Gastrocnemius medialis (tissue), 4 donors: ENCODE measurements at regions not wholly inside any gene's neighbourhood (a gene's known extent, or its start where the extent isn't known, plus 50 kb on each side); places are given as distances from the start of the nearest gene placed in this dataset.

ENCODE experiments used
- POLR2A ChIP-seq, 2 donors: fragments of 450-650 bp; IDR thresholded peaks; one replicate each; pipeline ENCODE4 v1.6.1; 2017; ENCODE audit warnings: antibody characterized with exemption in 2 of 2, mild to moderate bottlenecking in 2 of 2, moderate library complexity in 2 of 2
- TF ChIP-seq, protein P1 (sequence below), 5 experiments: fragments of 450-650 bp in 3 of 5; fragments of 200-600 bp in 2 of 5; sonication (generic) in 2 of 5; IDR thresholded peaks in 4 of 5; conservative IDR thresholded peaks in 1 of 5; 1 replicate in 4 of 5; 2 replicates in 1 of 5; pipeline ENCODE4 v1.5.1; 2016 to 2019; ENCODE audit warnings: antibody characterized with exemption in 5 of 5, mild to moderate bottlenecking in 3 of 5, moderate library complexity in 3 of 5

DNA sequence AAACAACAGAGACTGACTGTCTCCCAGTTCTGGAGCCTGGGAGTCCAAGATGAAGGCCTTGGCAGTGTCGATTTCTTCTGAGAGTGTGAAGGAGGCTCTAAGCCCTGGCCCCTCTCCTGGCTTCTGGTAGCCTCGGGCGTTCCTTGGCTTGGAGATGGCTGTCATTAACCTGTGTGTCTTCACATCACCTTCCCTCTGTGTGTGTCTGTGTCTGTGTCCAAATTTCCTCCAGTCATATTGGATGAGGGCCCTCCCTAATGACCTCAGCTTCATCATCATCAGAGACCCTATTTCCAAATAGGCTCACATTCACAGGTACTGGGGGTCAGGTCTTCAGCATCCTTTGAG, 138.3 kb downstream of the TOMM20 start:
- TF ChIP-seq, protein P1, sequence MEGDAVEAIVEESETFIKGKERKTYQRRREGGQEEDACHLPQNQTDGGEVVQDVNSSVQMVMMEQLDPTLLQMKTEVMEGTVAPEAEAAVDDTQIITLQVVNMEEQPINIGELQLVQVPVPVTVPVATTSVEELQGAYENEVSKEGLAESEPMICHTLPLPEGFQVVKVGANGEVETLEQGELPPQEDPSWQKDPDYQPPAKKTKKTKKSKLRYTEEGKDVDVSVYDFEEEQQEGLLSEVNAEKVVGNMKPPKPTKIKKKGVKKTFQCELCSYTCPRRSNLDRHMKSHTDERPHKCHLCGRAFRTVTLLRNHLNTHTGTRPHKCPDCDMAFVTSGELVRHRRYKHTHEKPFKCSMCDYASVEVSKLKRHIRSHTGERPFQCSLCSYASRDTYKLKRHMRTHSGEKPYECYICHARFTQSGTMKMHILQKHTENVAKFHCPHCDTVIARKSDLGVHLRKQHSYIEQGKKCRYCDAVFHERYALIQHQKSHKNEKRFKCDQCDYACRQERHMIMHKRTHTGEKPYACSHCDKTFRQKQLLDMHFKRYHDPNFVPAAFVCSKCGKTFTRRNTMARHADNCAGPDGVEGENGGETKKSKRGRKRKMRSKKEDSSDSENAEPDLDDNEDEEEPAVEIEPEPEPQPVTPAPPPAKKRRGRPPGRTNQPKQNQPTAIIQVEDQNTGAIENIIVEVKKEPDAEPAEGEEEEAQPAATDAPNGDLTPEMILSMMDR (IDR thresholded peaks at IDR 0.05 in 4 of 5, conservative IDR thresholded peaks at IDR 0.05 in 1 of 5): no peak
- no peak for TF ChIP-seq POLR2A (IDR thresholded peaks at IDR 0.05)
